M059J (cell line): ENCODE measurements at regions not wholly inside any gene's neighbourhood (a gene's known extent, or its start where the extent isn't known, plus 50 kb on each side); places are given as distances from the start of the nearest gene placed in this dataset.
"Not testable (repeated sequence)": the region's sequence is repeated elsewhere in the genome, so short reads cannot be mapped to it uniquely, and the experiment has no call there.

Experiments
- DNase-seq: peaks from one replicate; pipeline ENCODE4 v3.0.0-alpha.2; 2012; ENCODE audit warnings: low read depth

DNA sequence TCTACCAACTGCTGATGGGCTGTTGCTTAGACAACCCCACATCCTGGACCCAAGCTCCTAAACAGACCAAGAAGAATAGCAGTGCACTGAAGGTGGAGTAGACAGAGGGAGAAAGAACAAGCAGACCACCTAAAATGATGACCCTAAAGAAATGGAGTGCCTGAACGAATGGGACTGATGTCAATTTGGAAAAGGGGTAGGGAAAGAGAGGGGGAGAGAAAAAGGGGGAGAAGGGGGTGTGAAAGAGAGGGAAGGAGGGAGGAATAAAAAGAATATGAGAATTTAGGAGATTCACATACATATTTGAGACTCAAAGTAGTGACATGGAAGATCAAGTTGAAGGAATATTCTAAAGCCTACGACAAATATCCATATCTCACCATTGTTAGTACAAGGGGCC, 144.4 kb upstream of the DUSP10 start:
- DNase-seq, result no peak

DNA sequence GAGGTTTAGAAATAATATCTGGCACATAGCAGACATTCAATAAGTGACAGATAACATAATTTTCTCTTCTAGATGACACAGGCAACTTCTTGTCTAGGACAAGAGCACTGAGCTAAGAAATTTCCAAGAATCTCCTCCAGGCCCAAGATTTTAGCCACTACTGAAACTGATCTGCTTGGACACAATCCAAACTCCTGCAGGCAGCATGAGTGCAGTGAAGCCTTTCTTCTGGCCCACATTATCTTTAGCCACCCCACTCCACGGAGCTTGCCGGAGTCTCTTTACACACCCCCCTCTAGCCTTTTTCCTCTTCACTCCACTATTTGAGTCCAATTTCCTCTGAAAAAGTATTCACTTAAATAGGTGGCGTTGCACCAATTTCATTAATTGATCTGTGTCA, 142.9 kb upstream of the DUSP10 start:
- DNase-seq, result peak; percentile 37

DNA sequence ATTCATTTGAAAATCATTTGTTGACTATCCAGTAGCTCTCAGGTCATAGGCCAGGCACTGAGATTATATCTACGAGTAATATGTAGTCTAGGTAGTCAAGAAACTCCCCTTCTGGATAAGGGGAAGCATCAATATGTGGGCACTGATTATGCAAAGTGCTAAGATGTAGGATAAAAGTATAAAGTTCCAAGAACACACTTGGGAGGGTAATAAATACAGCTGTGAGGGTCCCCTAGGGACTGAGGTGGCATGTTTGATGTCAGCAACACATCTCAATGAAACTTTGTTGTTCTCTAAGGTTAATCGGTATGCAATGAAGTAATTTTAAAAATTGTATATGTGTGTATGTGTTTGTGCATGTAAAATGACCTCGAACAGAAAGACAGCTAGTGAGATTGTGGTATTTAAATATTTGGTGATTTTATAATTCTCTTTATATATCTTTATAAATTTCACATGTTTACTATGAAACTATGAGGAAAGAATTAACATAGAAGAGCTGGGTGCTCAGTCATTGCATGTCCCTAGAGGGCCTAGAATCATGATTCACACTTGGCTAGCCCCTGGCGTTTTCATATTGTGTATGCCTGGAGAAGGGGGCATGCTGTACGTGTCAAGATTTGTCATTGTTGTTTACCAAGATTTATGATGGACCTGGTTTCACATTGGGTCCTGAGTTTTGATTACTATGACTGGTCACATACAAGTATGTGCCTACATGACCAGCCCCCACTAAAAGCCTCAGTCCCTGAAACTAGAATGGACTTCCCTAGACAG, 140.1 kb upstream of the DUSP10 start:
- DNase-seq, result peak; percentile 30

- DNase-seq, result no peak
Measured at GRCh38 chr1:221880182-221880581, 138.3 kb upstream of the DUSP10 start.

DNA sequence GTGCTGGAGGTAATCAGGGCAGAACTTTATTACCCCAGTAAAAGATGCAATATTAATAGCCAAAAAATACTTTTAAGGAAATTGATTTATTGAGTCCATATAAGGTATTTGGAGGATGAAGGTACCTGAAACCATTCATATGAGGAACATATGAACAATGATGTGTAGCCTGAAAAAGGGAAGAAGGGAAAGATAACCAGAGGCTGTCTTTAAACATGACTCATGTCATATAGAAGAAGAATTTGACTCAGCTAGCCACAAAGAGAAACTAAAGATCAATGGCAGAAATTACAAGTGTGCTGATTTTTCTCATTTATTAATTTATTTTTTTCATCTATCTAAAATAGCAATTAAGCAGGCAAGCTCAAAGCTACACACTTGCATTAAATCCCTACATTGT, 136.2 kb upstream of the DUSP10 start:
- peak; percentile 34 for DNase-seq

- DNase-seq, result no peak
Measured at GRCh38 chr1:221877311-221877710, 135.4 kb upstream of the DUSP10 start.

GRCh38 chr1:221875004-221875330, 133.1 kb upstream of the DUSP10 start:
- no peak for DNase-seq

- DNase-seq, result peak; percentile 63
Measured at GRCh38 chr1:221874285-221875003, 132.6 kb upstream of the DUSP10 start.

GRCh38 chr1:221873673-221874072, 131.8 kb upstream of the DUSP10 start:
- no peak for DNase-seq

DNA sequence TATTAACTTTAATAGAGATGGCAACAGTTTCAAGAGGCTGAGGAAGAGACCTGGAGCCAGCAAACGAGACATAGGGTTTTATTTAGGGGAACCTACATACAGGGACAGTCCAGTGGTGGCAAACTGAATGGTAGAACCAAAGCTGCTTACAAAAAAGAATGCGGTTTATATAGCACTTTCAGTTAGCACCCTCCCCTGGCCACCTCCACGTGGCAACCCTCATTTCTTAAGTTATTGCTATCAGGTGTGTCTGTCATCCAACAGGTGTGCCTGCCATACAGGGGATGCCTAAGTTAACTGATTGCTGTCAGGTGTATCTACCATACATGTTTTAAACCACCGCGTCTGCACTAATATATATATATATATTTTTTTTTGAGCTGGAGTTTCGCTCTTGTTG, 129.2 kb upstream of the DUSP10 start:
- no peak for DNase-seq

DNA sequence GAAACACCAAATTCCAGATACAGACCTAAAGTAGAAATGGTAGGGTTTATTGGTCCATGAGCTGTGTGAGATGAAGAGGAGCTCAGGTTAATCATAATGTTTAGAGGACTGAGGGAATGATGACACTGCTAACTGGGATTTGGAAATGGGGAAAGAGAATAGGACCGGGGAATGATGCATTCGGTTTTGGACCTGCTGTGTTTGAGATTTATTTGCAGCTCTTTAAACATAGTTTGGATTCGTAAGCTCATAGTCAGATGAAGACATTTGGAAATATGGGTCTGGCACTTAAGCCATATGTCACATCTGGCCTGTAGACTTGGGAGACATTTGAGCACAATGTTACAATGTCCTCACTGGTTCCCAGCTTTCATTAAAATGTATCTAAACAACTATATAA, 127.9 kb upstream of the DUSP10 start:
- no peak for DNase-seq

DNA sequence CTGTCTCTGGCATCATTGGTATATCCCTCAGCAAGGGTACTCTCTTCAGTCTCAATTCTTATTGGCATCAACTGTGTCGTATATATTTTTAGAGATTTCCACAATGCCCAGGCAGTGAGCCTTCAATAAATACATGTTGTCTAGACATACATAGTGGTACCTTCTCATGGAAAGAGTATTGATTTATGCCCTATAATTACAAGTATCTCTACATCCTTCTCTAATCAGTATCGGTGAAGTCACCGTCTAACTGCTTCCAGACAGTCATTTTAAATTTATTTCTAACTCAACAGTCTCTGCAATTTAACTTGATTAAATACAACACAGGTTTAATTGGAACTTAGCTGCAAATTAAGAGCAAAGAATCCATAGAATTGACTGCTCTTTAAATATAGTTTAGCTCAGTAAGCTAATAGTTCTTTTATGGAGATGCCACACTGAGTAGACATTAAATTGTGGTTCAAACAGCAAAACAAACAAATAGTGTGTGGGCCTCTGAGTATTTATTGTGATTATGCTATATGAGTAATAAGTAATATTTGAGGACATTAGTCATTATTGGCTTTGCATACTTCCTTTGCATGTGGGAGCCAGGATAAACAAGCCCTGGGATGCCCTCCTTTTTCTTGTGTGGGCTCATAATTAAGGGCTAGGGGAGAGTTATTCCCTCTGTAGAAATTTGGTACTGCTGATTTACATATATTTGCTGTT, 126.9 kb upstream of the DUSP10 start:
- DNase-seq, result peak; percentile 75

- DNase-seq, result no peak
Measured at GRCh38 chr1:221867003-221867402, 125.1 kb upstream of the DUSP10 start.

DNA sequence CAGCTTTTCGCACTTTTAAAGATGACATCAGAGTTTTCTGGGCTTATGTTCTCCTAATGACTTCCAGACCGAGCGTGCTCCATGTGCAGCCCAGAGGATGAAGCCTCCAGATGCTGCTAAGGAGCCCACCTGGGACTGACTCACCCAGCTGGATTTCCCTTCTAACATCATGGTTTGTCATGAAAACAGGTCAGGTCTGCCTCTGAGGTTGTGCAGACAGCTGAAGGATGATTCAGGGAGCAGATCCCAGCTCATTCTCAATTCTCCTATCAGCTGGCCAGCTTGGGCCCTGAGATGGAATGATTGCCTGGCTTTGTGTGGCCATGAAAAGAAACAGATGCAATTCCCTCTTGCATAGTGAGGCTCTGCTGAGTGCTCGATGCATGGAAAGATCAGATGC, 123.9 kb upstream of the DUSP10 start:
- peak; percentile 30 for DNase-seq

DNA sequence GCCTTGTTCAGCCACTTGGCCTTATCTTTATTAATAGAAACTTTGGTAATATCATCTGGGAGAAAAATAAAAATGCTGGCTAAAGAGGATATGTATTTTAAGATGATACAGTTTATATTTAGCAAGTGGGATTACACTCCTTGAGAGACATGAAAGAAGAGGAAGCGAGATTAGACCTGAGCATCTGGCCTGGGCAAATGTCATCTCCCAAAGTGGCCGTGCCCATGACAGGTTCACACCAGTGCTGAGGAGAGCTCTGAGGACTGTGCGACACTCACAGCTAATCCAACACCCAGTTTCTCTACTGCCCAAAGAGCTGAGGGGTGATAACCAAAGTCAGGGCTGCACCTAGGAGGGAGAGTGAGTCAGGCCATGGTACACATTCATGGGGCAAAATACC, 121.7 kb upstream of the DUSP10 start:
- no peak for DNase-seq

DNA sequence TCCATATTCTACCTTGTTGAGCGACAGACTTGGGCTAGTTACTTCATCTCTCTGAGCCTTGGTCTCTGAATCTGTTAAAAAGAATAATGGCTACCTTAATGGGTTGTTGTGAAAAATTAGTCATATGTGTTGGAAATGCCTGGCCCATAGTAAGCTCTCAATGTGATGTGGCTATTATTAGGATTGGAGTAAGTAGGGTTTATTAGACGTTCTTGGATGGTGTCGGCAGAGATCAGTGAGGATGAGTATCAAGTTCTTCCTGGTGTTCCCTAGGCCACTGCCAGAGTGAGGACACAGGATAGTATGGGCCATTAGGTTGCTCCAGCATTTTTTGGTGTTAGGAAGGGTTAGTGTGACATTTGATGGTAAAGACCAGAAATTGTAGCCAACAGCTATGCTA, 121.1 kb upstream of the DUSP10 start:
- no peak for DNase-seq

DNA sequence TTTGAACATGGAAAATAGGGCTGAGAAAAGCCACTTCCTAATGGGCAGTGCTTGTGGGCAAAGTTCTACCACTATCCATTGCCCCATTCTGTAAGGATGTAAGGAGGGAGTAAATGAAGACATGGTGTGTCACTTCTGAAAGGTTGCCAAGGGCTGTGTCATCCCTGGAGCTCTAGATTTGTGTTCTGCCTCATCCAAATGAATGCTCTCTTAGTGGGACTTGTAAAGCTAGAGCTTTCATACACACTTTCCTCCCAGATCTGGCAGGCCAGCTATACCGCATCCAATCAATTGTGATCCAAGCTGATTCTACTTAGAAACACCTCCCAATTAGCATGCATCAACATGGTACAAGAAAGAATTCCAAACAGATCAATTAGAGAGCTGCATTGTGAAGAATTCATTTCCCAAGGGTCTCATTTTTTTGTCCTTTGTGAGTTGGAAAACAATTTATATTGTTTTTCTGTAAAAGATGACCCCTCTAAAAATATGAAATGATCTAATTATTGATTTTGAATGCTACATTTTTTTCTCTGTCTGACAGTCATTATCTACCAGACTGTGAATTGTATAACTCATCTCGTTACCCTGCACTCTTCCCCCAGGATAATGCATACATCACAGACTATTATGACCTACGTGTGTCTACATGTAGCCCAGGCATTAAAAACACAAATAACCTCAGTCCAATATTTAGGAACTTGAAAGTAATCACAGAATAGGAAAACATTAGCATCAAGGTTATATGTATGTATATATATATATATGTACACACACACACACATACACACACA, 117.1 kb upstream of the DUSP10 start:
- peak; percentile 94 for DNase-seq

DNA sequence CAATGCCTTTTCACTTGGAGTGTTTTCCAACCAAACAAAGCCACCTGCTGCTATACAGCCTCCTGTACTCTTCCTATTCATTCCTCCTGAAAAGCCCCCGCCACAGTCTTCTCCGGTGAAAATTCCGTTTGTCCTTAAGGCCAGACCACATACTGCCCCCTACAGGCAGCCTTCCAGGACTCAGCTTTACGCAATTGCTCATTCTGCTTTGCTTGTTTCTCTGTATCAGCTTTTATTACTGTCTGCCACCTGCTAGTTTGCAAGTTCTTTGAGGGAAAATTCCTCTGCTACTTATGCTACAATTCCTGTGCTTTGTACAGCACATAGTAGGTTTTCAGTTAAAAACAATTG, 115.2 kb upstream of the DUSP10 start:
- DNase-seq, result not testable (repeated sequence)

- DNase-seq, result peak; percentile 54
Measured at GRCh38 chr1:221856228-221857093, 114.6 kb upstream of the DUSP10 start.

DNA sequence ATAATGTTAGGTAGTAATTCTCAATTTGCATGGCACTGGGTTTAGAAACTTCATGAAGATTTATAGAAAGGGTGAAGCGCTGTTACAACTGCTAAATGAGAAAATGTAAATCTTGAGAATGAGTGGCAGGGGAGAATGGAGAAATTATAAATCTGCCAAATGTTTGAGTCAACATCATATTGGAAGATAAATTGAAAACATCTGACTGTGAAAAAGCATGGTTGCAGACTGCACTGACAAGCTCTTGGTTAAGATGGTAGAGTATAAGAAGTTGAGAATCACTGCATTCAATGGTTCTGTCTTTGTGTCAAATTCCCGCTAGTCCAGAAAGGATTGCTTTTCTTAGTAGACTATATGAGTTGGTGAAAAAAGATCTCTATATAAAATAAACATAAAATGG, 113.3 kb upstream of the DUSP10 start:
- no peak for DNase-seq

DNA sequence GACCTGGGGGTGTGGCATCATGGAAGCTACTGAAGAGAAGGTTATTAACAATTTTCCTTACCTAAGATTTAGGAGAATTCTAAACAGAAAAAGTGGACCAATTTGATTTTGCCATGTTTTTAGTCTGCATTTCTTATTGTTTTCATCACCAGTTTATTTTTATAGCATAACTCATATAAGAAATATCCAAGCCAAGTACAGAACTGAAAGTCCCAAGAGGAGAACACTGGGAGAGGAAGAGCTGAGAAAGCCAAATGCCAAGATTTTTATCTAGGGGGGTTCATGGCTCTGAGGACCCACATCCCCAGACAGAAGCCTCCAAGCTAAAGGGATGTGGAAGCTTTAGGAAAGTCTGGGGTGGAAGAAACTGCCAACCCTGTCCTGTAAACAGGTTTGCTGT, 109.4 kb upstream of the DUSP10 start:
- DNase-seq, result no peak
